Right lobe of liver (tissue), 6 donors: ENCODE measurements at regions not wholly inside any gene's neighbourhood (a gene's known extent, or its start where the extent isn't known, plus 50 kb on each side); places are given as distances from the start of the nearest gene placed in this dataset.

Experiments used
- ATAC-seq, 4 donors: fragments of 200-7000 bp; cut with Tn5 transposase; one replicate each; pipeline ENCODE4 v1.9.1; 2020; ENCODE audit warnings: mild to moderate bottlenecking in 4 of 4, moderate library complexity in 4 of 4
- DNase-seq, 3 donors: peaks; one replicate each; pipeline ENCODE4 v3.0.0-alpha.2; 2020
- H3K27ac ChIP-seq, 3 donors: fragments of 200-600 bp; one replicate each; pipeline ENCODE4 v1.8.0; 2022
- H3K27me3 ChIP-seq, 2 donors: fragments of 200-600 bp; one replicate each; pipeline ENCODE4 v1.8.0; 2022
- H3K36me3 ChIP-seq, 4 donors: fragments of 200-600 bp; sonication (generic) in 1 of 4; one replicate each; pipeline versions ENCODE4 v1.5.1 to v1.8.0; 2017 to 2022; ENCODE audit warnings: control low read depth in 1 of 4
- H3K4me1 ChIP-seq, 4 donors: fragments of 200-600 bp; sonication (generic) in 1 of 4; one replicate each; pipeline versions ENCODE4 v1.5.1 to v1.8.0; 2017 to 2022; ENCODE audit warnings: control low read depth in 1 of 4
- H3K4me3 ChIP-seq, 3 donors: fragments of 200-600 bp; one replicate each; pipeline ENCODE4 v1.8.0; 2022
- H3K9me3 ChIP-seq, 4 donors: fragments of 200-600 bp; sonication (generic) in 1 of 4; one replicate each; pipeline versions ENCODE4 v1.5.1 to v1.8.0; 2017 to 2022; ENCODE audit warnings: control low read depth in 1 of 4
- POLR2A ChIP-seq: fragments of 450-650 bp; IDR thresholded peaks from one replicate; pipeline ENCODE4 v1.6.1; 2017; ENCODE audit warnings: antibody characterized with exemption, mild to moderate bottlenecking
- WGBS: methylation state at CpG from one replicate; pipeline ENCODE4 v1.1.6; 2018; ENCODE audit warnings: low coverage, low lambda C conversion rate; ENCODE audit not compliant: insufficient coverage; ENCODE audit errors: missing lambda C conversion rate; 5-methylcytosine and 5-hydroxymethylcytosine counted together
- intact Hi-C, 2 donors: fragments of 100-400 bp; cut with DNase I; formaldehyde crosslinking; loops; one replicate each; pipeline versions ENCODE4 v1.11.2 to v1.14.1; 2022
- TF ChIP-seq, protein P1 (sequence below), 4 donors: fragments of 200-600 bp in 3 of 4; fragments of 450-650 bp in 1 of 4; IDR thresholded peaks; one replicate each; pipeline versions ENCODE4 v1.5.1 to v1.8.0; 2016 to 2022; ENCODE audit warnings: antibody characterized with exemption in 4 of 4, mild to moderate bottlenecking in 2 of 4
- donor health status: DM: no; HTN: yes; CAD: no.
- donor health status: DM: no; HTN: no; CAD: no.
- donor health status: DM: no; HTN: no; CAD: no.
- donor health status: DM: no; HTN: yes; CAD: no.
- donor health status: DM: no; HTN: yes; CAD: no.

- H3K4me1 ChIP-seq, result no peaks in the 10 kb centered on the region
- no peaks in the 10 kb centered on the region for H3K27me3 ChIP-seq
- H3K9me3 ChIP-seq, result no peaks in the 10 kb centered on the region
- H3K27ac ChIP-seq, result no peak overlapping the region
- H3K36me3 ChIP-seq, result no peaks in the 10 kb centered on the region
- TF ChIP-seq, protein P1, sequence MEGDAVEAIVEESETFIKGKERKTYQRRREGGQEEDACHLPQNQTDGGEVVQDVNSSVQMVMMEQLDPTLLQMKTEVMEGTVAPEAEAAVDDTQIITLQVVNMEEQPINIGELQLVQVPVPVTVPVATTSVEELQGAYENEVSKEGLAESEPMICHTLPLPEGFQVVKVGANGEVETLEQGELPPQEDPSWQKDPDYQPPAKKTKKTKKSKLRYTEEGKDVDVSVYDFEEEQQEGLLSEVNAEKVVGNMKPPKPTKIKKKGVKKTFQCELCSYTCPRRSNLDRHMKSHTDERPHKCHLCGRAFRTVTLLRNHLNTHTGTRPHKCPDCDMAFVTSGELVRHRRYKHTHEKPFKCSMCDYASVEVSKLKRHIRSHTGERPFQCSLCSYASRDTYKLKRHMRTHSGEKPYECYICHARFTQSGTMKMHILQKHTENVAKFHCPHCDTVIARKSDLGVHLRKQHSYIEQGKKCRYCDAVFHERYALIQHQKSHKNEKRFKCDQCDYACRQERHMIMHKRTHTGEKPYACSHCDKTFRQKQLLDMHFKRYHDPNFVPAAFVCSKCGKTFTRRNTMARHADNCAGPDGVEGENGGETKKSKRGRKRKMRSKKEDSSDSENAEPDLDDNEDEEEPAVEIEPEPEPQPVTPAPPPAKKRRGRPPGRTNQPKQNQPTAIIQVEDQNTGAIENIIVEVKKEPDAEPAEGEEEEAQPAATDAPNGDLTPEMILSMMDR (IDR thresholded peaks at IDR 0.05), result no peak
- TF ChIP-seq POLR2A, result no peak
- intact Hi-C loops, result loop anchor here in 1 of 2 donors (10.0 kb wide), 1 partner anchor 174 kb away; the partner anchor contains the start of gene FADS3
- DNase-seq, result no peak
- H3K4me3 ChIP-seq, result no peak overlapping the region
- WGBS, result 68% methylated on average over 3 of the region's 3 CpGs
- ATAC-seq, result no peak
Measured at GRCh38 chr11:62068730-62069129, 55.1 kb upstream of the INCENP start.

DNA sequence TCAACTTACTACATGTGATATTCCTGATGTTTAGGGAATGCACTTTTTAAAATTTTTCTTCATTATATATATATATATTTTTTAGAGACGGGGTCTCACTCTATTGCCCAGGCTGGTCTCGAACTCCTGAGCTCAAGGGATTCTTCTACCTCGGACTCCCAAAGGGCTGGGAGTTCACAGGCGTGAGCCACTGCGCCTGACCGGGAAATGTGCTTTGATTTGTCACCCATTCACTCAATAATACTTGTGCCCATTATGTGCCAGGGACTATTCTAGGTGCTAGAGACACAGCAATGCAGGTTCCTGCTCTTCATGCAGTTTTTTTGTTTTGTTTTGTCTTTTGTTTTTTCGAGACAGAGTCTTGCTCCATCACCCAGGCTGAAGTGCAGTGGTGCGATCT, 56.1 kb upstream of the INCENP start:
- DNase-seq (no peak), ATAC-seq (no peak)
- Histone ChIP-seq H3K4me3 (no peak overlapping the region), H3K4me1 (no peaks in the 10 kb centered on the region), H3K36me3 (no peaks in the 10 kb centered on the region), H3K27me3 (no peaks in the 10 kb centered on the region), H3K27ac (no peak overlapping the region), H3K9me3 (no peaks in the 10 kb centered on the region)
- intact Hi-C loops, result loop anchor here in 1 of 2 donors (10.0 kb wide), 1 partner anchor 173 kb away; the partner anchor contains the start of gene FADS3
- TF ChIP-seq, protein P1 (IDR thresholded peaks at IDR 0.05), result no peak
- no peak for TF ChIP-seq POLR2A
- 61% methylated on average over 4 of the region's 8 CpGs for WGBS

DNA sequence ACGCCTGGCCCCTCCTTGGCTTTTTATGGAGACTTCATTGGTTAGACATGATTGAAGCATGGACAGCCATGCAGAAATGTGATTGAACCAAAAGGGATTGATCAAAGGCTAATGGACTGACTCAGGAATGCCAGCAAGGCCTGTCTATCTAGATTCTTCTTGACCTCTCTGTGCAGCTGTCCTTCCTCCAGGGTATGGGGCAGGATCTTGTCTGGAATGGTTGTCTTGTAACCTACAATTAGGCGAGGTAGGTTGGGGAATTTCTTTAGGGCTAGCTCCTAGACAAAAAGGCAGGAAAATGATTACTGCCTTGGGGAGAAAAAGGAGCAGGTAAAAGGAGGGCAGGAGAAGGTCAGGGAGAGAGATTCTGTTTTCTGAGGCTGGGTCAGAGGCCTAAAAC, 59.6 kb upstream of the INCENP start:
- DNase-seq (no peak), ATAC-seq (no peak)
- TF ChIP-seq POLR2A, result no peak
- TF ChIP-seq, protein P1 (IDR thresholded peaks at IDR 0.05), result no peak
- H3K27ac ChIP-seq, result no peak overlapping the region
- no peaks in the 10 kb centered on the region for H3K36me3 ChIP-seq
- H3K4me1 ChIP-seq, result no peaks in the 10 kb centered on the region
- H3K27me3 ChIP-seq, result no peaks in the 10 kb centered on the region
- WGBS, result 79% methylated on average over 2 of the region's 2 CpGs
- H3K4me3 ChIP-seq, result no peak overlapping the region
- no peaks in the 10 kb centered on the region for H3K9me3 ChIP-seq
- intact Hi-C loops, result loop anchor here in 1 of 2 donors (10.0 kb wide), 1 partner anchor 169 kb away; the partner anchor contains the start of gene FADS3

- Histone ChIP-seq H3K9me3 (no peaks in the 10 kb centered on the region), H3K4me3 (no peak overlapping the region), H3K27ac (no peak overlapping the region), H3K36me3 (no peaks in the 10 kb centered on the region), H3K4me1 (no peaks in the 10 kb centered on the region), H3K27me3 (no peaks in the 10 kb centered on the region)
- WGBS, result 96% methylated on average over 4 of the region's 4 CpGs
- intact Hi-C loops, result loop anchor here in 1 of 2 donors (10.0 kb wide), 1 partner anchor 168 kb away; the partner anchor contains the start of gene FADS3
- TF ChIP-seq POLR2A, result no peak
- TF ChIP-seq, protein P1 (IDR thresholded peaks at IDR 0.05), result no peak
- DNase-seq (no peak), ATAC-seq (no peak)
Measured at GRCh38 chr11:62062223-62062861, 61.5 kb upstream of the INCENP start.
